GM18502 (cell line): ENCODE measurements at regions not wholly inside any gene's neighbourhood (a gene's known extent, or its start where the extent isn't known, plus 50 kb on each side); places are given as distances from the start of the nearest gene placed in this dataset.
A peak's percentile ranks its signal among the peaks of the same experiment; 100 is the strongest.

Source experiments
- ATAC-seq: cut with Tn5 transposase; IDR thresholded peaks from one replicate; pipeline ENCODE4 v1.9.1; 2021; ENCODE audit warnings: mild to moderate bottlenecking; ENCODE audit not compliant: unreplicated experiment, poor library complexity

DNA sequence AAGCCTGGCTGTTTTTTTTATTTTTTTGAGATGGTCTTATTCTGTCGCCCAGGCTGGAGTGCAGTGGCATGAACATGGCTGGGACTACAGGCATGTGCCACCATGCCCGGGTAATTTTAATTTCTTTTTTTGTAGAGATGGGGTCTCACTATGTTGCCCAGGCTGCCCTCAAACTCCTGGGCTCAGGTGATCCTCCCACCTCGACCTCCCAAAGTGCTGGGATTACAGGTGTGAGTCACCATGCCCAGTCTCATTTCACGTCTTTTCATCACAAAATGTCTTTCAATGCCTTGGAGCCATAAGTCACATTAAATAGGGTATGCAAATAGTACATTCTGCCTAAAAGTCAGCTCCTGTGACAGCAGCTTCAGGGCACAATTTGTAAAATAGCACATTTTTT lies 52.8 kb downstream of the SOX2 start:
- no peak for ATAC-seq

DNA sequence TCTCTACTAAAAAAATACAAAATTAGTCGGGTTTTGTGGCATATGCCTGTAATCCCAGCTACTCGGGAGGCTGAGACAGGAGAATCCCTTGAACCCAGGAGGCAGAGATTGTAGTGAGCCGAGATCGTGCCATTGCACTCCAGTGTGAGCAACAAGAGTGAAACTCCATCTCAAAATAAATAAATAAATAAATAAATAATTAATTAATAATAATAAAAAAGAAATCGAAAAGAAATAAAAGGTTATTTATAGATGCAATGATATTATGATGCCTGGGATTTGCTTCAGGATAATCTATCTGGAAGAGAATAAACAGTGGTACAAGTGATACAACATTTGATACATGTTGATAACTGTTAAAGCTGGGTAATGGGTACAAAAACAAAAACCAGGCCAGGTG lies 58.6 kb downstream of the SOX2 start:
- ATAC-seq: no peak

DNA sequence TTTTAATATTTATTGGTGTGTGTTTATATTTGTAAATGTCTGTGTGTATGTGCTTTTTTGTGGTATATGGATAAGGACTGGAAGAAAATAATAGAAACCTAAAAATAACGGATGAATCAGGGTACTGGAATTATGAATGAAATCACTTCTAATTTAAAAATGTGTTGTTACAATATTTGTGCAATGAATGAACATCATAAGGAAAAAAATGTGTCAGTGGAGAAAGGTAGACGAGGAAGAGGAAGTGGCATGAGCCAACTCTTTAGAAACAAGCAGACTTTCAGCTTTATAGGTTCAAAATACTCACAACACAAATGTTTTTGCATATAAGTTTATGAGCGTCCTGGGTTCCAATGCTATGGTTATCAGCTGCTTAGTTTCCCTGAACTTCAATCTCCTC lies 59.4 kb downstream of the SOX2 start:
- no peak for ATAC-seq

DNA sequence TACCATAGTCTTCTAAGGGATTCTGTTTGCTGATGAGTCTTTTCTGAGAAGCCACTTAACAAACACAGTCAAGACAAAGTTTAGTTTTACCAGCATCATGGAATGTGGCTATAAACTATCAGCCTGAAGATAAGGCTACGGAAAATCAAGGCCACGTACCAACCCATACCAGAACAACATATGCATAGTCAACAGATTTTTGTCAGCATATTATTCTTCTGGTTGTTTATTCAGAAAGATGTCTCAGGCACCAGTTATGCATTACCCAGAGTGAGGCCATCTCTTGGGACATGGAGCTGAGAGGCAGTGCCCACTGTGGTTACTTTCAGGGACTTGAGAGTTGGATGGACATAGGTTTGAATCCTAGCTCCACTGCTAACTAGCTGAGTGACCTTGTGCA lies 60.4 kb downstream of the SOX2 start:
- ATAC-seq: no peak

DNA sequence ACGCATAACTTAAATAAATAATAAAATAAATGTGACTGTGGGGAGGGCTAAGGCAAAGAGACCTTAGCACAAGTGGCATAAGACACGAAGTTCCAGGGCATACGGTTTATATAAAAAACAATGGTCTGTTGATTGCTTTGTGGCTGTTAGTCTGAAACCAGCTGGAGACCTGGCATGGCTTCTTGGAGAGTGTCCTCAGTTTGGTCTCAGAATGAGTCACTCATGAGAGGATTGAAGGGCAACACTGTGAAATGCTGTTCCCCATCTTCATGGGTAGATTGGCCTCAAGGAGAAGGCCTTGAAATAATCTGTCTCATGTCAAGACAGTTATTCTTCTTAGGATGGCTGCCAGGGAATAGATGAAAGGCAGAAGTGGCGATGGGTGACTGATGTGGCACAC lies 62.2 kb downstream of the SOX2 start:
- no peak for ATAC-seq

DNA sequence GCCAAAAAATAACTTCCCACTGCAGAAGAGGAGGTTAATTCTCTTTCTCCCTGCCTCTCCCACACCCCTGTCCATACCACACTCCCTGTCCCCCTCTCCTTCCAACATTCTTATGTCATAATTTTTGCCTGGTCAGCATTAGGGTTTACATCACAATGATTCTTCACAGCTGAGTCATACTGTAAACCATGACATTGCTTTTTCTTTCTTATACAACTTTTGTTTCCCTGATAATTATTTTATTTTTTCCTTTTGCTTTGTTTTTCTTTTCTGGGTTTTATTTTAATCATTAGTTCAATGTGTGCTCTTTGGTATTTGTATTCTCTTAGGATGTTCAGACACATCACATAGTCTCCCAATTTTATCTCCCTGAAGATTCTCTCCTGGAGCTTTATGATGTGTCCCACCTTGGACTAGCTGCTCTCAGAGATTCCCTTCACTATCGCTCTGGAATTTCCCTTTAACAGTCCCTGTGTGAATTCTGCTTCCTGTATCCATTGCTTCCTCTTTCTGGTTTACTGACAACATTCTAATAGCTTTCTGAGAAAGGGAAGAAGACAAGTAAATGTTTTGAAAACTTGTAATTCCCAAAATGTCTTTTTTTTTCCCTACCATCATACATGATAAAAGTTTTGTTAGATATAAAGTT lies 70.7 kb downstream of the SOX2 start:
- ATAC-seq: no peak

DNA sequence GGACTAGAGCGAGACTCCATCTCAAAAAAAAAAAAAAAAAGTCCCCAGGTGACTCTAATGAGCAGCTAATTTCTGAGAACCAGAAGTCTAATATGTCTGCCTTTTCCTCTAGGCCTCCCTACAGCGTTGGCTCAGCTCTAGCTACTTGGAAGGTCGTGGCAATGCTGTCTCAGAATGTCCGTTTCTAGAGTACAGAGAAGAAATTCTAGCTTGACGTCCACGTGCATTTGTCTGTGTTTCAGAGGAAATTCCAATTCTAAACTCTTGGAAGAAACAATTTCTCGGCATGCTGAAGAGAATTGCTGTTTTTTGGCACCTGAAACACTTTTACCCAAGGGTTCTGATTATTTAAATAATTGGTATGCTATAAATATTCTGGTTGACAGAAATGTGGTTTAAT lies 78.8 kb downstream of the SOX2 start:
- no peak for ATAC-seq

DNA sequence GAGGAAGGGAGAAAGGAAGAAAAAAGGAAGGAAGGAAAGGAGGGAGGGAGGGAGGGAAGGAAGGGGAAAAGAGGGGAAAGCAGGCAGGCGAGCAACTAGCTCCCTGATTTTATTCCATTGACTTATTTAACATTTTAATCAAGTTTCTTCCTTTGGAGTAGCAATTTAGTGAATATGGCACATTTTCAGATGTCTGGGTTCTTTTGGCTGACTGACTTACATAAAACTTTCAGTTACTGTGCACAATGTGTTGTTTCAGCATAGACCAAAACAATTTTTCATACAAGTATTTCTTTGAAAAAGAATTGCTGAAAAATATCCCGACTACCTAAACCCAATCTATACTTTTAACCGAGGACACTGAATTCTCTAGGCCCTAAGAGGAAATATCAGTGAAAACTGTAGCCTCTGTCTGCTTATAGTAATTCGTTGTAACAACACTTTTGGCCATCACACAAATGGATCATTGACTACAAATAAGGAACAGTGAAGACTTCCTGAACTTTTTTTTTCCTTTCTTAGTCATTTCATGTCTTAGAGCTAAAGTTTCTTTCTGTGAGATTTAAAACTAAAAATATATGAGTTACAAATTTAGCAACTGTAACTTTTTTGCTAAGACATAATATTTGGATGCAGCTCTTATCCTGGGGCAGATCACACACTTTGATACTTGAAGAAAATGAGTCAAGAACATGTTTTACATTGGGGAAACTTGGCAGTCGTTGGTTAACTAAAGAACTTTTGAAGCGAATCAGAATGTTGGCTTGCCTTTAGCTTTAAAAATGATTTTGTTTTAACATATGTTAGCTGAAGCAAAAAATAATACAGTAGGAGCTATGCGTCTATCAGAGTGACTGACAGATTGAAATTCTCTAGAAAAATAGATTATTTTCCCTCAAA lies 79.6 kb downstream of the SOX2 start:
- ATAC-seq: no peak

DNA sequence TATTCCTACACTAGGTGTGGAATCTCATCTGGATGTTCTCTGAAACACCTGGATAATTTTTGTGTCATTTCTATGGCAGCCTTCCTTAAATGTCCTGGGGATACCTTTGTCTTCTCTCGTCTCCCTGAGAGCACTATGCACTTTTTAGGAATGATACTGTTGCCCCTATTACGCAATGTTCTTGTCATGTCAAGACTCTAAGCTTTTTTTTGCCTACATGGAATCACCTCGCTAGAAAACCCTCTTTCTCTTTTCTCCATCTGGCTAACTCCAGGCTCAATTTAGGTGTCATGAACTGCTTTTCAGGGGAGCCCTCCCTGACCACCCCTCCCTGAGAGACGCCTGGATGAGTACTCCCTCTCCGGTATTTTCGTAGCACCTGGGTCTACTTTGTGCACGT lies 81.3 kb downstream of the SOX2 start:
- ATAC-seq: no peak

DNA sequence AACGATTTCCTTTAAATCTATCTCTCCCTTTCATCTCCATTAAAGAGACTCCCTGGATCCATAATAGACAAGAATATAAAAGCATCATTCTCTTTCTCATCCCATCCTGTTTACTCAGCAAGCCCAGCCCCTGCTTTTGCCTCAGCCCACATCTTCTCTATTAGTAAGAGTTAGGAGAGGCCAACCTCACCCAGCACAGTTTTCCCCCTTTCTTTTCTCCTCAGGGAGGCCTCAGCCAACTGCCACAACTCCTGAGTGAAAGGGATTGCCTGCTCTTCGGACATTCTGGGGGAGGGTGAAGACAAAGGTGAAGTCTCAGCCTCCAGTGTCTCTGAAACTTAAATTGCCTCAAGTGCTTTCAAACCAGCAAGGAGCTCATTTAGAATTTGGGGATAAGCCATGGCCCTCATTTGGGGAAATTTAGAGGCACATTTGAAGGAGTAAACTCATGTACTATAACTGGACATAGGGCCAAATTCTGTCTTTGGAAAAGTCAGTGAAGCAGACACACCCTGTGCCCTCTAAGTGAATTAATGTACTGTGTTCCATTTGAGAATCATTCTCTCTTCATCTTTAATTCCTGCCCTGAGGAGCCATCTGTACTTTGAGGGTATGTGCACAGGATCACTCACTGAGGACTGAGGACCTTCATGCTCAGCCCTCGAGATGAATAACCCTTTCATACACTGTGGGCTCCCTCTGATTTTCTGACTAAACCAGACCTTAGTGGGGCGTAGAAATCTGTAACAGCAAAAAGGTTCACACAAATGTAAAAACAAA lies 82.5 kb downstream of the SOX2 start:
- no peak for ATAC-seq

DNA sequence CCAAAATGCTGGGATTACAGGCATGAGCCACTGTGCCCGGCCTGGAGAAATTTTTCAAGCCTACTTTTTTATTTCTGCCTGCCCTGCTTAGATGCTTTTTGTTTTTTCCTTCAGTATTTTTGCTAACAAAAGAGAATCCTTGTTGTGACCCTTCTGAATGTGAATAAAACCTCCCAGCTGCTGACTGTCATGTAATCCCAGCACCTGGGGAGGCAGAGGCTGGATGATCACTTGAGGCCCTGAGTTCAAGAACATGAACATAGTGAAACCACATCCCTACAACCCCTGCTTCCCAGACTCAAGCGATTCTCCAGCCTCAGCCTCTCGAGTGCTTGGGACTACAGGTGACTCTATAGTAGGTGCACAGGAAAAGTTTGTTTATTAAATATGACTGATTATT lies 84.9 kb downstream of the SOX2 start:
- ATAC-seq: no peak

DNA sequence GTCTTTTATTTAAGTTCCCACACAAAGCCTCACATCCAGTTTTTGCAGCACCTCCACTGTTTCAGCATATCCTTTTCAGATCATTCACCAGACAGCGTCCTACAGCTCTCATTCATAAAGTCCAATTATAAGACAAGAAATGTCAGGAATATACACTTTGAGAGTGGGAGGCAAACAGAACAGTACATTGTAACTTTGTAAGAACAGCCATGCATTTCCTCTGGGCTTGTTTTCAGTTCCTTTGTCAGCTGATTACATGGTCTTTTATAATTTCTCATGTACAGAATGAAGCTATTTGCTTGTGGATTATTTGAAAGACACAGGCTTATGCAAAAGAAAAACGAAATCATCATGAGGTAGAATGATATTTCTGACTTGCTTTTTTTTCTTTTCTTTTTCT lies 85.7 kb downstream of the SOX2 start:
- no peak for ATAC-seq

DNA sequence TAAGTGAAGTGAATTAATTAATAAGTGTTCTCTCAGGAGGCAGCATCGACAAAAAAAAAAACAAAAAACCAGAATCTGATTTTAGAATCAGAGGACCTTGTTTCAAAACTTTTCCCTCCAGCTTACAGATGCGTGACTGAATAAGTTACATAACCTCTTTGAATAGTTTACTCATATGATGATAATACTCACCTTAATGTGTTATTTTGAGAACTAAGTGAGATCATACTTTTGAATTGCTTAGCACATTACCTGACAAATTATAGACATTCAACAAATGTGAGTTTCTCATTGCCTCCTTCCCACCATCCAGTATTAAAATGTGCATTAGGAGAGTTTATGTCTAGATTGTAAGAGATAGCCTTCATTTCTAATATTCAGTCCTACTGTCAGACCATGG lies 94.0 kb downstream of the SOX2 start:
- no peak for ATAC-seq

DNA sequence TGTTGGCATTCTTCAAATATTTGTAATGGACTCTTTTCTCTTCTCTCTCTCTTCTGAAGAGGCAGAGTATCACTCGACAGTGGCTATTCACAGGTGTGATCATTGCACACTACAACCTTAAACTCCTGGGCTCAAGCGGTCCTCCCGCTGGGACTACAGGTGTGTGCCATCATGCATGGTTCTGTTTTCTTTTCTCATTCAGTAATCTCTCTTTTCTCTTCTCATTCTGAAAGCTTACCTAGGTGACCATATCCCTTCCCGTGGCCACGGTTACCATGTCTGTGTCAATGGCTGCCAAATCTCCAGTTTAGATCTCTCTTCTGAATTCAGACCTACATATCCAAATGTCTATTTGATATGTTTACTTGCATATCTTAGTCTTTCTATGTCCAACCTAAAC lies 96.3 kb downstream of the SOX2 start:
- peak; percentile 45 for ATAC-seq

DNA sequence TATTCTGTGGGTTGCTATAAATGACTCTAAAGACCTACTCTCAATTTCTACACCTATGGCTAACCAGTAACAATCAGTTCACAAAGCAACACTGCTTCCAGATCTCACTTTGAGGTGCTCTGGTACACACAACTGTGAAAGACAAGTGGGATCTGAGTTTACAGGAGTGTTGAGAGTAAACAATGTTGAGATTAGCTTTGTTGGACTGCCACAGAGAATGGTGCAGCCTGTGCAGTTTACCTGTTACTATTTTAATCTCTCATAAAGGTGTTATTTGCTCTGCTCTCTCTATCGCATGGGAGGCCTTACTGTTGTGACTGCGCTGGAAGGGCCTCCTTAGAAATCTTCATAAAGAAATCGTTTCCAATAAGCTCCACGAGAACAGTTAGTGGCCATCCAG lies 112.0 kb downstream of the SOX2 start:
- ATAC-seq: no peak

DNA sequence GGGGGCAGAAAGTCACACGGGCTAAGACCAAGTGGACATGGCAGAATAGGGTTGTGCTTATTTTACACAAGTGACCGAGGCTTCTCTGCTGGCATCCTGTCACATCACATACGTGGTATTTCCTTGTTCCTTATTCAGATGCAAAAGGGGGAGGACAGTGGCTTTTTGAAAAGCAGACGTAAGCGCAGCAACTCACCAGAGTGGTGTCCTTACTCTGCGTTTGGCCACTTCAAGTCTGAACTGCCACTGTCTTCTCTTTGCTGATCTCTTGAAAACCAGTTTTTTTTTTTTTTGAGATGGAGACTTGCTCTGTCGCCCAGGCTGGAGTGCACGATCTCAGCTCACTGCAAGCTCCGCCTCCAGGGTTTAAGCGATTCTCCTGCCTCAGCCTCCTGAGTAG lies 113.2 kb downstream of the SOX2 start:
- no peak for ATAC-seq

DNA sequence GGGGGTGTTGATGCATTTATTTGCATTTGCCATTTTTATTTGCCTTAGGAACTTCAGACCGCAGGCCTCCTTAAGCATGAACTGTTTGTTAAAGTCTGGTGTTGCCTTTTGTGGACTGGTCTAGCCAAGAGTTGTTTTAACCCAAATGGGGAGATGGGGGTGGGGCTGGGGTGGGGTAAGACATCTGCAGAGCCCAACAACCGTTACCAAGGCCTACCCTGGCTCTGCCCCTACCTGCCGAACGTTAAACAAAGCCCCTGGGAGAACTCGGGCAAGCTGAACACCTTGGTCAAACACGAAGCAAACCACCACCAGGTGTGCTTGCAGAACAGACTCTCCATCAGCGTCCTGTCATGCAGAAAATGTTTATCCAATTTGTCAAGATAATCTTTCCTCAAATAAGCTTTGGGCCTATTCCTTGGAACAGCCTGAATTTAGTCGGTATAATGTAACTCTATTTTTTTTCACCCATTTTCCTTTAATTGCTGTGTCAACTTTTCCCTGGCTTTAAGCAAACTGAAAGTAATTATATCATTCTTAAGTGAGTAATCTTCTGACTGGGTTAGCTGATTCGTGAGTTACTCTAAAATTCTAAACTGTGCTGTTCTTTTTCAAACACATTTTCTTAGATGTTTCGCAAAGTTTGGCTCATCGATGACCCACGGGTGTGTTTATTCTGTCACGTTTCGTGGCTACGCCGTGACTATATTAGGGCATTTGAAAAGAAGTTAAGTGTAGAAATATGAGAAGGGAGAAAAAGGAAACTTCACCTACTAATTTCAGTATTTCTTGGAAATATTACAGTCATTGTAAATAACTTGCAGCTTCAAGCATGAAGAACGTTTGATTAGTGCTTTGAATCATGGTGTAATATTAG lies 127.6 kb downstream of the SOX2 start:
- peak; percentile 41 for ATAC-seq

DNA sequence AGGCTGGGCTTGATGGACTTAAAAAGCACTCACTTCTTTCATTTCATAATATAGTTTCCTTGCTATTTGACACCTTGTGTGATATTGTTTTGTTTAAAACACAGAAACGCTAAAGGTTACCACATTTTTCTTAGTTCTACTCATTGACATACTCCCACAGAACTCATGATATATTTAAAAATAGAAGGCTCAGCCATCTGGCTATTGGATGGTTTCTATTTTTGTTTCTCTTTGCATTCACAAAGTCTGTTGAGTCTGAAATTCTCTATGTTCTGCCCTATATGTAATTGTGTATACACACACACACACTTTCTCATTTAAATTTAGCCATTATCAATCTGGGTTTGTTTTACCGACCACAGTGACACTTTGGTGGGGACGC lies 128.2 kb downstream of the SOX2 start:
- ATAC-seq: peak; percentile 61

DNA sequence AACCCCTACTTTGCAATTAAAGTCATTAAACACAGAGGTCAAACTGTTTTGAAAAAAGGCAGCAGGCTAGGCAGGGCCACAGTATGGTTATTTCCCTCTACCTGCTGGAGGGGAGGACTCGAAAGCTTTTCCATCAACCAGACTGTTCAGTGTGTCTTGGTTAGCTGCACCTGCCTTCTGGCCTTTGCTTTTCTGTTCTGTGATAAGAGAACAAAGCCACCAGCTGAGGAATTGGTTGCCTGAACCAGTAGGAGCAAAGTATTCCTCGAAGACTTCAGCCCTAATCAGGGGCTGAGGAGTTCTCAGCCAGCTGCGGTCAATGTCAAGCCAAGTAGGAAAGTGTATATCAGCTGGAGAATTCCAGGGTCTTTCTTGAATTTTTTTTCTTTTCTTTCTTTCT lies 132.5 kb downstream of the SOX2 start:
- ATAC-seq: no peak

DNA sequence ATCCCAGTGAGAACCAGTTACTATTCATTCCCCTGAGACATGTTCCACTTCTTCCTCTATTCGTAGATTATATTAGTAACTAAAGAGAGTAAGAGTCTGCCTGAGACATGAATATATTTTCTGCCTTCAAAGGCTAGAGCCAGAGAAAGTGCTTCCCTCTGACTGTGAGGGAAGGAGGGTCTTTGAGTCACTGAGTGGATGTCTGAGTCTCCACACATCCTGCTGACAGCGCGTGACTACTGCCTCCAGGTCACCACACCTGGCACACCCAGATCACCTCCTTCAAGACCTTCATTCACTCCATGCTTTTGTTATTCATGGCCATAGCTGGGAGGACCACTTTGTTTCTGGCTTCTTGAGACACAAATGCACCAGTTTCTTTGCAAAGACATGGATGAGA lies 135.6 kb downstream of the SOX2 start:
- ATAC-seq: no peak
